ENCODE measurements at regions not wholly inside any gene's neighbourhood (a gene's known extent, or its start where the extent isn't known, plus 50 kb on each side); places are given as distances from the start of the nearest gene placed in this dataset.

GRCh38 chr14:32005628-32006027, 71.5 kb upstream of the ARHGAP5 start:
- BruUV-seq (replicated peaks): no TSS peak
- no peaks in the 10 kb centered on the region for H3K36me3 ChIP-seq (ENCODE audit: control insufficient read depth, insufficient read depth, low read length)
- H3K9me1 ChIP-seq (ENCODE audit: insufficient read depth, low read length): no peaks in the 10 kb centered on the region
- H2AK9ac ChIP-seq (replicated peaks; ENCODE audit: low read depth, low read length, poor library complexity): no peak overlapping the region
- DNase-seq (no peak), ATAC-seq (ENCODE audit: low read depth) (no peak)
- dilution Hi-C loops (cut with HindIII; ENCODE audit: low sequenced_read_pairs, unreplicated experiment): no loop called here
- H2BK15ac ChIP-seq (ENCODE audit: low read depth, low read length): no peak overlapping the region
- no peak overlapping the region for H2BK20ac ChIP-seq (ENCODE audit: low read depth, low read length)
- no peak overlapping the region for H2BK5ac ChIP-seq (ENCODE audit: low read depth, low read length, poor library complexity, severe bottlenecking)
- no peak overlapping the region for H2AFZ ChIP-seq (replicated peaks; ENCODE audit: low read length, poor library complexity)
- no peak overlapping the region for H3K56ac ChIP-seq (ENCODE audit: extremely low read depth, insufficient read depth, low read length)
- H3K9ac ChIP-seq (ENCODE audit: low read depth, low read length): no peak overlapping the region
- no peaks in the 10 kb centered on the region for H3K79me1 ChIP-seq (ENCODE audit: low read depth in 1 of 2, low read length in 2 of 2)
- intact Hi-C loops (cut with micrococcal nuclease): no loop called here
- H4K20me1 ChIP-seq (ENCODE audit: insufficient read depth, low read length): no peaks in the 10 kb centered on the region
- H3K4ac ChIP-seq (ENCODE audit: low read depth, low read length): no peak overlapping the region
- H4K8ac ChIP-seq (ENCODE audit: low read depth in 2 of 2, low read length in 2 of 2): no peak overlapping the region
- no peak overlapping the region for H3K27ac ChIP-seq (ENCODE audit: insufficient read depth, low read length)
- H4K91ac ChIP-seq (ENCODE audit: insufficient read depth, low read depth, low read length): no peak overlapping the region
- H3K27me3 ChIP-seq (ENCODE audit: control insufficient read depth, insufficient read depth, low read length): peaks cover 2% of the 10 kb centered on the region; the same call in 1 of the 2 replicates
- no peak overlapping the region for H3K4me2 ChIP-seq (ENCODE audit: low read depth, low read length)
- CTCF ChIA-PET: no interaction called here
- H3K18ac ChIP-seq (ENCODE audit: low read depth, low read length): no peak overlapping the region
- no peak overlapping the region for H3K14ac ChIP-seq (replicated peaks; ENCODE audit: low read depth, low read length)
- WGBS, 2 experiments (ENCODE audit: extremely low coverage in 2 of 2, insufficient read length in 1 of 2): no CpG with 5 or more reads among the region's 5 CpGs
- H3K23ac ChIP-seq (ENCODE audit: low read depth, low read length): no peak overlapping the region
- H3K9me3 ChIP-seq (ENCODE audit: control insufficient read depth, insufficient read depth, low read length): no peaks in the 10 kb centered on the region
- in situ Hi-C loops (cut with MboI; ENCODE audit: low sequenced_read_pairs): no loop called here
- no peak overlapping the region for H2BK120ac ChIP-seq (ENCODE audit: low read depth, low read length)
- no peak overlapping the region for H4K5ac ChIP-seq (ENCODE audit: low read depth, low read length)
- H2AK5ac ChIP-seq (ENCODE audit: low read depth, low read length): no peak overlapping the region
- POLR2A ChIA-PET (ENCODE audit: unreplicated experiment): no interaction called here
- no peak overlapping the region for H3K4me3 ChIP-seq (ENCODE audit: insufficient read depth, low read depth, low read length)
- peaks cover 2% of the 10 kb centered on the region; the same call in 1 of the 2 replicates for H3K4me1 ChIP-seq (ENCODE audit: control insufficient read depth, insufficient read depth, low read length)
- no peak for TF ChIP-seq MAFK (IDR thresholded peaks at IDR 0.05; ENCODE audit: low read depth, low read length)
- no peak for TF ChIP-seq RAD21 (IDR thresholded peaks at IDR 0.05; ENCODE audit: low read length)
- TF ChIP-seq RCOR1 (IDR thresholded peaks at IDR 0.05; ENCODE audit: insufficient replicate concordance, low read length): no peak
- TF ChIP-seq FOS (IDR thresholded peaks at IDR 0.05; ENCODE audit: low read depth, low read length): no peak
- TF ChIP-seq CEBPB (IDR thresholded peaks at IDR 0.05; ENCODE audit: low read depth, low read length): no peak
- no peak for TF ChIP-seq CTCF (conservative IDR thresholded peaks at IDR 0.05; ENCODE audit: low read depth, low read length)
